ENCODE measurements at regions not wholly inside any gene's neighbourhood (a gene's known extent, or its start where the extent isn't known, plus 50 kb on each side); places are given as distances from the start of the nearest gene placed in this dataset.

- no peak for DNase-seq (ENCODE audit: low spot score)
Observed at GRCh38 chr4:89599026-89599425, 237.9 kb downstream of the SNCA start.

DNA sequence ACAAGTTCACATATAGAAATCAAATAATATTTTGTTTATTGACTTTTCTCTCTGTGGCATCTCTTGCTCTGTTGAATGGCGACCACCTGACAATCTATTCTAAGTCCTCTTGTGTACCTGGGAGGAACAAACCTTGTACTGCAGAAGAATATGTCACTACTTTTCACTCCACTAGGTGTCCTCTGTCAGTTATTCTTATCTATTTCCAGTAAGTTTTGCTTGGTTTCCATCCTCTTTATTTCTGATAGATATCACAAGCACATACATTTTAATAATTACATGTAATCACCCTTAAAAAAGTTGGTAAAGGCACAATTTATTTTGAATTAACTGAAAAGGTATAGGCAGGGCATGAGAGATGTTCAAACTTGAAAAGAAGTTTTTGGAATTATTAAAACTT lies 238.4 kb downstream of the SNCA start:
- DNase-seq (ENCODE audit: low spot score): no peak

GRCh38 chr4:89595125-89595789 lies 241.7 kb downstream of the SNCA start:
- DNase-seq (ENCODE audit: low spot score): no peak

DNA sequence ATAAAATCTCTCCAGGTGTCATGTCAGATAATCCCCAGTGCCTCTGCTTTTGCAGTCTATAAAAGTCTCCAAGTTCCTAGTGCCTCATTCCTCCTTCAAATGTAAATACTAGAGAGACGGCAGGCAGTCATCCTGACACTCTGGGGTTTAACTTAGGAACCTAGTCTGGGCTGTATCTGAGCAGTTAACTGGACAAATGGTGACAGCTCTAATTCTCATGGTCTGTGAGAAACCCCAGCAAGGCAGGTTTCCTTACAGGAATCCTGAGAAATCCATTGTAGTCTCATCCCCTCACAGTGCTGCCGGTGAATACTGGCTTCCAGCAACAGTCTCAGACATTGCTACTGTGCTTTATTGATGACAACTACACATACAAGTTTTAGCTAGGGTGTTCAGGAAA lies 246.8 kb downstream of the SNCA start:
- DNase-seq (ENCODE audit: low spot score): no peak

DNA sequence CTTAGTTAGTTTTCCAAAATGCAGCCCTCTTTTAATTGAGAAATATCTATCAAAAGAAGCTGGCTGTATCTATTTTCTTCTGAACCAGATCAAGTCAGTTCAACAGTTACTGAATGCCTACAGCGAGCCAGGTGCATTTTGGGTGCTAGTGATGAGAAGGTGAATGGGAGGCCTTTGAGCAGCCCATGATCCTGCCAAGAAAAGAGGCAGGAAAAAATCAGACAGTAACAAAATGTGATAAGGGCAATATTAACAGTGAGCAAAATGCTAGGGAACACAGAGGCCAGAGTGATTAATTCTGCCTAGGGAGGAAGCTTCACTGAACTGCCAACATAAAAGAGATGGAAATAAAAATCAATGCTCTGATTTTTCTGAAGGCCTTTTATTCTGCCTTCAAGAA lies 248.5 kb downstream of the SNCA start:
- no peak for DNase-seq (ENCODE audit: low spot score)

GRCh38 chr4:89587364-89587763 lies 249.6 kb downstream of the SNCA start:
- DNase-seq (ENCODE audit: low spot score): no peak

DNA sequence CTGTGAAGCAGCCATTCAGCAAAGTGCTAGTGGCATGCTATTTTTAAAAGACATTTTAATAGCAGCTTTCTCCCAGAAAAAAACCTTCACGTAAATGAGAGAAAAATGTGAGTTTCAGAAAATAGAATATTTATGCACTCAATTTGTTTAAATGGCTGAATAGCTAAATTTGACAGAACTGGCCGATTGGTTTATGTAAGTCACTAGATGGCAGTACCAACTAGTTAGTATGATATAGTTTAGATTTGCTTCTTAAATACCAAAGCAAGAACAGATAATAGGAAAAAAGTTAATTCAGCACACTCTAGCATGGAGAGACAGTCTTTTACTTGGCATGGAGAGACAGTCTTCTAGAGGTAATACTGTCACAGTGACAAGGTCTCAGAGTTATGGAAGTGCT lies 250.1 kb downstream of the SNCA start:
- DNase-seq (ENCODE audit: low spot score): no peak

DNA sequence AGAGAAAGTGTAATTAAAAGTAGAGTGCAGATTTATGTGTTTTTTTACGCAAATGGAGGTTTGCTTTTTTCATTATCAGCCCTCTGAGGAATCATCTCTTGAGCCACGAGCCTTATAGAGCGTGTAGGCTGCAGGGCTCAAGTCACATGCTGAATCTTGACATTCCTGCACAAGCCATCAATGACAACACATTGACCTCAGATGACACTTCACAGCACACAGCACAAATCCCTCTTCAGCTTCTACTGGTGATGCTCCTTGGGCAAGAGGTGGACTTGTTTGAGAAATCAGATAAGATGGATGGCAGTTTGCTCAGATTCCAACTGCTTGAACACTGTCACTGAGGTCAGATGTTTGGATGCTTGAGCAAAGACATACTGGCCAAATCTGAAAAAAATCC lies 250.6 kb downstream of the SNCA start:
- DNase-seq (ENCODE audit: low spot score): no peak

GRCh38 chr4:89582756-89583505 lies 254.0 kb downstream of the SNCA start:
- no peak for DNase-seq (ENCODE audit: low spot score)

DNA sequence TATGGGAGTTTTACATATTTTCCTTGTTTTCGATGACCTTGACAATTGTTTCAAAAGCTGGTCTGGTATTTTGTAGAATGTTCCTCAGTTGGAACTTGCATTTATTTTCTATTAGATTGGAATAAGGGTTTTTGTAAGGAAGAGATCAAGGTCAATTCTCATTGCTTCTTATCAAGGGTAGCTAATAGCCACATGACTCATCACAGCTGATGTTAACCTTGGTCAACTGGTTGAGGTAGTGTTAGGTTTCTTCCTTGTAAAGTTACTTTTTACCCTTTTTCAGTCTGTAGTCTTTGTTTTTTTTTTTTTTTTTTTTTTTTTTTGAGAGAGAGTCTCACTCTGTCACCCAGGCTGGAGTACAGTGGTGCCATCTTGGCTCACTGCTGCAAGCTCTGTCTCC lies 257.2 kb downstream of the SNCA start:
- DNase-seq (ENCODE audit: low spot score): no peak

GRCh38 chr4:89576246-89576645 lies 260.7 kb downstream of the SNCA start:
- DNase-seq (ENCODE audit: low spot score): no peak

- DNase-seq (ENCODE audit: low spot score): no peak
Observed at GRCh38 chr4:89575840-89576239, 261.1 kb downstream of the SNCA start.

DNA sequence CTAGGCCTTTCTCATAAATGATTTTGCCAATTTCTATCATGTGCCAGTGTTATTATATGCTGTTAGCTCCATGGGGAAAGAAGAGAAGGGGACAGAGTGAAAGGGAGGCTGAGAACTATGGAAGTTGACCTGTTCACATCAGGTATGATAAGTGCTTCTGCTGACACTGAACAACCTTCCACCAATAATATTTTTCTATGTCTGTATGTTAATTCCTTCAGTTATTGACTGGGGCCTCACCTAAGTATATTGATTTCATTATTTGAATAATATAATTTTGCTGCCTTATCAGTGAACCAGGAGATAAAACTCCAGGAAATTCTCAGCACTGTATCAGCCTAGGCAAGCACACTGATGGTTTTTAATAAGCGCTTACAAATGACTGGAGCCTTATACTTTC lies 262.8 kb downstream of the SNCA start:
- DNase-seq (ENCODE audit: low spot score): no peak

DNA sequence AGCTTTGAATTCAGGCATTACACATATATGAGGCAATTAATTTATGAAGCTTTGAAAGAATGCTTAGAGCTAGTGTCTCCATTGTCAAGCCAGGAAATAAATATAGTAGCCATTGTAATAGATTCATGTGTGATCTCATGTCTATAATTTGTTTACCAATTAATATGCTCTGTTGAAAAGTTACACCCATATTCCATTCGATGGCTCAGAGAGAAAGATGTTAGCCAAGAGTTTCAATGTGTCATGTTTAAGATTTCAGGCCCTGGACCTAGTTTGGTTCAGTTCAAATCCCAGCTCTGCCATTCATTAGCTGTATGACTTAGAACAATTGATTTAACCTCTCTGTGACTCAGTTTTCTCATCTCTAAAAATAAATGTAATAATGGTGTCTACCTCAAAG lies 263.3 kb downstream of the SNCA start:
- DNase-seq (ENCODE audit: low spot score): no peak

GRCh38 chr4:89572224-89572858 lies 264.6 kb downstream of the SNCA start:
- no peak for DNase-seq (ENCODE audit: low spot score)

- DNase-seq (ENCODE audit: low spot score): no peak
Observed at GRCh38 chr4:89570931-89571330, 263.3 kb upstream of the GPRIN3 start.

DNA sequence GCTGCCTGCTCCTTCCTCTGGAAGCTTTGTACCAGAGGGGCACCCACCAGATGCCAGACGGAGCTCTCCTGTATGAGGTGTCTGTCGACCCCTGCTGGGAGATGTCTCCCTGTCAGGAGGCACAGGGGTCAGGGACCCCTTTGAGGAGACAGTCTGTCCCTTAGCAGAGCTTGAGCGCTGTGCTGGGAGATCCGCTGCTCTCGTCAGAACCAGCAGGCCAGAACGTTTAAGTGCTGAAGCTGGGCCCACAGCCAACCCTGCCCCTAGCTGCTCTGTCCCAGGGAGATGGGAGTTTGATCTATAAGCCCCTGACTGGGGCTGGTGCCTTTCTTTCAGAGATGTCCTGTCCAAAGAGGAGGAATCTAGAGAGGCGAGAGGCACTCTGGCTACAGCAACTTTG lies 260.3 kb upstream of the GPRIN3 start:
- no peak for DNase-seq (ENCODE audit: low spot score)

- no peak for DNase-seq (ENCODE audit: low spot score)
Observed at GRCh38 chr4:89563431-89563830, 255.8 kb upstream of the GPRIN3 start.

- DNase-seq (ENCODE audit: low spot score): no peak
Observed at GRCh38 chr4:89562746-89563145, 255.1 kb upstream of the GPRIN3 start.

- DNase-seq (ENCODE audit: low spot score): no peak
Observed at GRCh38 chr4:89561048-89561447, 253.4 kb upstream of the GPRIN3 start.

DNA sequence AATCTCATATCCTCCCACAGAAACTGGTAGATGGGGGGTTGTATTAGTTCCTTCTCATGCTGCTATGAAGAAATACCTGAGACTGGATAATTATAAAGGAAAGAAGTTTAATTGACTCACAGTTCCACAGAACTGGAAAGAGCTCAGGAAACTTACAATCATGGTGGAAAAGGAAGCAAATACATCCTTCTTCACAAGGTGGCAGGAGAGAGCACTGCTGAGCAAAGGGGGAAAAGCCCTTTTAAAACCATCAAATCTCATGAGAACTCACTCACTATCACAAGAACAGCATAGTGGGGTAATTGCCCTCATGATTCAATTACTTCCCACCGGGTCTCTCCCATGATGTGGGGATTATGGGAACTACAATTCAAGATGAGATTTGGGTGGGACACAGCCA lies 250.5 kb upstream of the GPRIN3 start:
- DNase-seq (ENCODE audit: low spot score): no peak

- DNase-seq (ENCODE audit: low spot score): no peak
Observed at GRCh38 chr4:89556601-89557305, 249.2 kb upstream of the GPRIN3 start.

- no peak for DNase-seq (ENCODE audit: low spot score)
Observed at GRCh38 chr4:89551191-89551590, 243.6 kb upstream of the GPRIN3 start.
